ENCODE measurements at regions not wholly inside any gene's neighbourhood (a gene's known extent, or its start where the extent isn't known, plus 50 kb on each side); places are given as distances from the start of the nearest gene placed in this dataset.

DNA sequence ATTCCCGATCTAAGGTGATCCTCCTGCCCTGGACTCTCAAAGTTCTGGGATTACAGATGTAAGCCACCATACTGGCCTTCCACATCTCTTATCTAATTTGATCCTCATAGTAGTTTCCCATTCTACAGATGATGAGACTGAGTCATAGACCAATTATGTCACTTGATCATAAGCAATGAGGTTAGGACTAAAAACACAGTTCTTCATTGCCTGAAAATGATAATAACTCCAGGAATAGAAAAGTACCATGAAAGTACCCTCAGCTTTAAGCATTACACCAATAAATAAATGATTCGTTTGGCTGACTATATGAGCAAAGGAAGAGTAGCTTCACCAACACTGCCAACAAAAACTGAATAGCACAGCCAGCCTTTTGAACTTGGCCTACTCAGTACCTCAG, 389.5 kb downstream of the ACTL7B start:
- TF ChIP-seq EZH2 (IDR thresholded peaks at IDR 0.05; ENCODE audit: low read length), result no peak
- TF ChIP-seq, protein P1, sequence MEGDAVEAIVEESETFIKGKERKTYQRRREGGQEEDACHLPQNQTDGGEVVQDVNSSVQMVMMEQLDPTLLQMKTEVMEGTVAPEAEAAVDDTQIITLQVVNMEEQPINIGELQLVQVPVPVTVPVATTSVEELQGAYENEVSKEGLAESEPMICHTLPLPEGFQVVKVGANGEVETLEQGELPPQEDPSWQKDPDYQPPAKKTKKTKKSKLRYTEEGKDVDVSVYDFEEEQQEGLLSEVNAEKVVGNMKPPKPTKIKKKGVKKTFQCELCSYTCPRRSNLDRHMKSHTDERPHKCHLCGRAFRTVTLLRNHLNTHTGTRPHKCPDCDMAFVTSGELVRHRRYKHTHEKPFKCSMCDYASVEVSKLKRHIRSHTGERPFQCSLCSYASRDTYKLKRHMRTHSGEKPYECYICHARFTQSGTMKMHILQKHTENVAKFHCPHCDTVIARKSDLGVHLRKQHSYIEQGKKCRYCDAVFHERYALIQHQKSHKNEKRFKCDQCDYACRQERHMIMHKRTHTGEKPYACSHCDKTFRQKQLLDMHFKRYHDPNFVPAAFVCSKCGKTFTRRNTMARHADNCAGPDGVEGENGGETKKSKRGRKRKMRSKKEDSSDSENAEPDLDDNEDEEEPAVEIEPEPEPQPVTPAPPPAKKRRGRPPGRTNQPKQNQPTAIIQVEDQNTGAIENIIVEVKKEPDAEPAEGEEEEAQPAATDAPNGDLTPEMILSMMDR (optimal IDR thresholded peaks at IDR 0.05 in 1 of 3, IDR thresholded peaks at IDR 0.05 in 1 of 3, conservative IDR thresholded peaks at IDR 0.05 in 1 of 3; ENCODE audit: extremely low read depth in 1 of 3, insufficient read depth in 2 of 3, low read length in 3 of 3), result no peak
- no peaks in the 10 kb centered on the region for H3K27me3 ChIP-seq (ENCODE audit: control insufficient read depth, extremely low read depth, insufficient read depth, low read length)
- DNase-seq (ENCODE audit: low read depth, low spot score) (no peak), FAIRE-seq (no peak)
- dilution Hi-C loops (cut with MboI; ENCODE audit: extremely low pct_ligation_motif_present, low sequenced_read_pairs), result no loop called here
- H3K4me2 ChIP-seq (ENCODE audit: control insufficient read depth, extremely low read depth, insufficient read depth, low read depth, low read length), result no peak overlapping the region
- H3K36me3 ChIP-seq (ENCODE audit: control insufficient read depth in 2 of 2, extremely low read depth in 1 of 2, insufficient read depth in 2 of 2, low read length in 2 of 2), result no peaks in the 10 kb centered on the region
- H4K20me1 ChIP-seq (ENCODE audit: control insufficient read depth, extremely low read depth, insufficient read depth, low read length), result no peaks in the 10 kb centered on the region
- H3K79me2 ChIP-seq (ENCODE audit: control insufficient read depth, insufficient read depth, low read length), result no peaks in the 10 kb centered on the region
- H2AFZ ChIP-seq (ENCODE audit: control insufficient read depth, low read length), result no peak overlapping the region
- no peaks in the 10 kb centered on the region for H3K9me1 ChIP-seq (ENCODE audit: control insufficient read depth, extremely low read depth, insufficient read depth, low read length)
- H3K9me3 ChIP-seq (ENCODE audit: control insufficient read depth, low read depth, low read length), result no peaks in the 10 kb centered on the region
- H3K27ac ChIP-seq (ENCODE audit: control insufficient read depth, insufficient read depth, low read length), result no peak overlapping the region
- H3K4me3 ChIP-seq (ENCODE audit: control insufficient read depth in 2 of 3, extremely low read depth in 1 of 3, insufficient read depth in 2 of 3, low read depth in 1 of 3, low read length in 3 of 3), result no peak overlapping the region
- H3K9ac ChIP-seq (ENCODE audit: control insufficient read depth, extremely low read depth, insufficient read depth, low read length), result no peak overlapping the region
- peaks cover 6% of the 10 kb centered on the region for H3K4me1 ChIP-seq (ENCODE audit: control insufficient read depth, extremely low read depth, insufficient read depth, low read length)

GRCh38 chr9:108463932-108464606, 391.7 kb downstream of the ACTL7B start:
- Histone ChIP-seq H3K79me2 (ENCODE audit: control insufficient read depth, insufficient read depth, low read length) (no peaks in the 10 kb centered on the region), H3K4me1 (ENCODE audit: control insufficient read depth, extremely low read depth, insufficient read depth, low read length) (no peaks in the 10 kb centered on the region), H3K27ac (ENCODE audit: control insufficient read depth, insufficient read depth, low read length) (no peak overlapping the region), H3K9me1 (ENCODE audit: control insufficient read depth, extremely low read depth, insufficient read depth, low read length) (no peaks in the 10 kb centered on the region), H4K20me1 (ENCODE audit: control insufficient read depth, extremely low read depth, insufficient read depth, low read length) (no peaks in the 10 kb centered on the region), H3K9me3 (ENCODE audit: control insufficient read depth, low read depth, low read length) (no peaks in the 10 kb centered on the region), H3K27me3 (ENCODE audit: control insufficient read depth, extremely low read depth, insufficient read depth, low read length) (no peaks in the 10 kb centered on the region), H3K4me2 (ENCODE audit: control insufficient read depth, extremely low read depth, insufficient read depth, low read depth, low read length) (no peak overlapping the region), H3K36me3 (ENCODE audit: control insufficient read depth in 2 of 2, extremely low read depth in 1 of 2, insufficient read depth in 2 of 2, low read length in 2 of 2) (no peaks in the 10 kb centered on the region), H2AFZ (ENCODE audit: control insufficient read depth, low read length) (no peak overlapping the region), H3K4me3 (ENCODE audit: control insufficient read depth in 2 of 3, extremely low read depth in 1 of 3, insufficient read depth in 2 of 3, low read depth in 1 of 3, low read length in 3 of 3) (no peak overlapping the region), H3K9ac (ENCODE audit: control insufficient read depth, extremely low read depth, insufficient read depth, low read length) (no peak overlapping the region)
- no peak for TF ChIP-seq EZH2 (IDR thresholded peaks at IDR 0.05; ENCODE audit: low read length)
- TF ChIP-seq, protein P1 (optimal IDR thresholded peaks at IDR 0.05 in 1 of 3, IDR thresholded peaks at IDR 0.05 in 1 of 3, conservative IDR thresholded peaks at IDR 0.05 in 1 of 3; ENCODE audit: extremely low read depth in 1 of 3, insufficient read depth in 2 of 3, low read length in 3 of 3), result no peak
- DNase-seq (ENCODE audit: low read depth, low spot score), result no peak
- dilution Hi-C loops (cut with MboI; ENCODE audit: extremely low pct_ligation_motif_present, low sequenced_read_pairs), result no loop called here
- FAIRE-seq, result no peak

Data from keratinocyte (primary cell).